Stomach (tissue), 8 donors: ENCODE measurements at regions not wholly inside any gene's neighbourhood (a gene's known extent, or its start where the extent isn't known, plus 50 kb on each side); places are given as distances from the start of the nearest gene placed in this dataset.

ENCODE experiments used
- DNase-seq, 2 donors: peaks; one replicate each; pipeline versions ENCODE4 v3.0.0 to v3.0.0-alpha.2; 2013 to 2019
- H3K27ac ChIP-seq, 5 donors: fragments of 200-600 bp in 4 of 5; sonication (generic) in 4 of 5; one replicate each; pipeline ENCODE4 v1.5.1; 2013 to 2019; ENCODE audit warnings: mild to moderate bottlenecking in 1 of 5, moderate library complexity in 1 of 5
- H3K27me3 ChIP-seq, 3 donors: fragments of 200-600 bp; sonication (generic); one replicate each; pipeline ENCODE4 v1.5.1; 2017 to 2019; ENCODE audit warnings: mixed run types in 1 of 3
- H3K36me3 ChIP-seq, 4 donors: fragments of 200-600 bp; sonication (generic); 1 replicate in 3 of 4; 2 replicates in 1 of 4; pipeline ENCODE4 v1.5.1; 2016 to 2019
- H3K4me1 ChIP-seq, 4 donors: fragments of 200-600 bp; sonication (generic); one replicate each; pipeline ENCODE4 v1.5.1; 2016 to 2019
- H3K4me3 ChIP-seq, 4 donors: fragments of 200-600 bp; sonication (generic) in 3 of 4; one replicate each; pipeline ENCODE4 v1.5.1; 2016 to 2019; ENCODE audit warnings: mild to moderate bottlenecking in 1 of 4
- H3K9me3 ChIP-seq, 4 donors: fragments of 200-600 bp; sonication (generic); one replicate each; pipeline ENCODE4 v1.5.1; 2016 to 2019
- EP300 ChIP-seq: sonication (generic); formaldehyde crosslinking; IDR thresholded peaks from one replicate; pipeline ENCODE4 v1.6.1; 2017; ENCODE audit warnings: antibody characterized with exemption
- POLR2A ChIP-seq, 4 donors: fragments of 450-650 bp; IDR thresholded peaks; one replicate each; pipeline ENCODE4 v1.6.1; 2016; ENCODE audit warnings: antibody characterized with exemption in 4 of 4, control low read depth in 2 of 4, mild to moderate bottlenecking in 1 of 4, moderate library complexity in 1 of 4
- POLR2AphosphoS5 ChIP-seq, 3 donors: sonication (generic); formaldehyde crosslinking; IDR thresholded peaks; one replicate each; pipeline ENCODE4 v1.6.1; 2016; ENCODE audit warnings: antibody characterized with exemption in 3 of 3
- WGBS, 5 donors: extraction: QIAGEN DNeasy Blood & Tissue Kit in 3 of 5; methylation state at CpG; one replicate each; pipeline versions ENCODE4 v1.1.5 to v1.1.7; 2013 to 2018; 5-methylcytosine and 5-hydroxymethylcytosine counted together
- intact Hi-C: fragments of 100-400 bp; cut with DNase I; formaldehyde crosslinking; loops from one replicate; pipeline ENCODE4 v1.15.1; 2023; ENCODE audit warnings: low total_unique reads
- TF ChIP-seq, protein P1 (sequence below), 7 experiments: fragments of 450-650 bp in 4 of 7; fragments of 200-600 bp in 3 of 7; sonication (generic) in 3 of 7; IDR thresholded peaks; one replicate each; pipeline ENCODE4 v1.5.1; 2016 to 2019; ENCODE audit warnings: antibody characterized with exemption in 7 of 7, control low read depth in 2 of 7, mild to moderate bottlenecking in 1 of 7
- donor health status: healthy with polysubstance abuse.
- donor health status: Bipolar disorder and iron deficiency.
- donor health status: healthy.

DNA sequence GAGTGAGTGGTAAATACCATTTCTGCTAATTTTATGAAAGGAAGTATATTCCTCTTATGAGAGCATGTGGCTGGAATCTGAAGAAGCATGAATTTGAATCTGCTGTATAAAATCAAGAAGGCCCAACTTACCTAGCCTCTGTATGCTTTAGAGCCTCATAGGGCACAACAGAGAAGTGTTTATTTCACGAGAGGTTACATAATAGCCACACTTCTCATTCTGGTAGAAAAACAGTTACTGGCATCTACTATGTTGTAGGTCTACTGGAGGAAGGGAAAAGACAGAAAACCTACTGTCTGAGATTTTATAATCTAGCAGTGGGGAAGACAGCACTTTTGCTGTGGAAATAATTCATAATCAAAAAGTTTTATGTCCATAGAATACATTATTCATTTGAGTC is 172.6 kb upstream of the ZNF608 start:
- no peak for DNase-seq
- no peak for TF ChIP-seq POLR2A (IDR thresholded peaks at IDR 0.05)
- TF ChIP-seq, protein P1, sequence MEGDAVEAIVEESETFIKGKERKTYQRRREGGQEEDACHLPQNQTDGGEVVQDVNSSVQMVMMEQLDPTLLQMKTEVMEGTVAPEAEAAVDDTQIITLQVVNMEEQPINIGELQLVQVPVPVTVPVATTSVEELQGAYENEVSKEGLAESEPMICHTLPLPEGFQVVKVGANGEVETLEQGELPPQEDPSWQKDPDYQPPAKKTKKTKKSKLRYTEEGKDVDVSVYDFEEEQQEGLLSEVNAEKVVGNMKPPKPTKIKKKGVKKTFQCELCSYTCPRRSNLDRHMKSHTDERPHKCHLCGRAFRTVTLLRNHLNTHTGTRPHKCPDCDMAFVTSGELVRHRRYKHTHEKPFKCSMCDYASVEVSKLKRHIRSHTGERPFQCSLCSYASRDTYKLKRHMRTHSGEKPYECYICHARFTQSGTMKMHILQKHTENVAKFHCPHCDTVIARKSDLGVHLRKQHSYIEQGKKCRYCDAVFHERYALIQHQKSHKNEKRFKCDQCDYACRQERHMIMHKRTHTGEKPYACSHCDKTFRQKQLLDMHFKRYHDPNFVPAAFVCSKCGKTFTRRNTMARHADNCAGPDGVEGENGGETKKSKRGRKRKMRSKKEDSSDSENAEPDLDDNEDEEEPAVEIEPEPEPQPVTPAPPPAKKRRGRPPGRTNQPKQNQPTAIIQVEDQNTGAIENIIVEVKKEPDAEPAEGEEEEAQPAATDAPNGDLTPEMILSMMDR (IDR thresholded peaks at IDR 0.05): no peak
- no peak for TF ChIP-seq POLR2AphosphoS5 (IDR thresholded peaks at IDR 0.05)
- no peak for TF ChIP-seq EP300
- Histone ChIP-seq H3K4me3 (no peak overlapping the region), H3K9me3 (no peaks in the 10 kb centered on the region), H3K4me1 (peaks cover 0 to 20% (median 7%) of the 10 kb centered on the region in 4 donors), H3K27ac (no peak overlapping the region), H3K27me3 (no peaks in the 10 kb centered on the region), H3K36me3 (no peaks in the 10 kb centered on the region)
- WGBS, 5 donors: 83 to 90% (median 84%) methylated on average over 1 of the region's 1 CpG
- intact Hi-C loops: no loop called here

DNA sequence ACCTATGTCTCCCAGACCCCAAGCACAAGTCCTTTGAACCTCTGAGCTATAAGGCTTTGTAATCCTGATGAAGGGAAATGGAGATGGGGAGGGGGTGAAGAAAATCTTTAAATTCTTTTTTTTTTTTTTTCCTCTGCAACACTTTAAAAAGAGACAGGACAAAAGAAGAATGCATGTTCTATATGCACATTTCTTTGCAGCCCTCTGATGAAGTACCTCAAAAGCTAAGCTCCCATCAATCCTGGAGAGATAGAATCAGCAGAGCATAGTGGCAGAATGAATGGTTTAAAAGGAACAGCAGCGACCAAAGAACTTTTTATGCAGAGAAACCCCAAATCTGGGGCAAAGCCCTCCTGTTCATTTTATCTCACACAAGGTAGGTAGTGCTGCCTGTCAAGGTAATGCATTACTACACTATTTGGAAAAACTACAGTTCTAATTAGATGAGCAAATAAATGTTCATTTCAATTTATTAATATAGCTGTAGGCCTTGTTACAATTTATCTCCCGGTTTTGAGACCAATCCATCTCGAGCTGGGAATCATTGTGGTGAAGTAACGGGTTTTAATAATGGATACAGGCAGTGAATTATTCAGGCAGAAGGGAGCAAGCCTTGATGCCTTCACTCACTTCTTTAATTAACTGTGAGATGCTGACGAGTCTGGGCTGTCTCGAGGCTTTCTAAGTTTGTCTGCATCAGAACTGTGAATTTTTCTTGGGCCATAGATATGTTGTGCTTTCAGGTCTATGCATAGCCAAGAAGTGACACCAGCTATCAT is 173.5 kb upstream of the ZNF608 start:
- Histone ChIP-seq H3K27me3 (no peaks in the 10 kb centered on the region), H3K27ac (no peak overlapping the region), H3K36me3 (no peaks in the 10 kb centered on the region), H3K4me1 (peaks cover 0 to 20% (median 7%) of the 10 kb centered on the region in 4 donors), H3K4me3 (no peak overlapping the region), H3K9me3 (no peaks in the 10 kb centered on the region)
- intact Hi-C loops: no loop called here
- WGBS, 5 donors: 86 to 93% (median 93%) methylated on average over 6 of the region's 6 CpGs
- no peak for DNase-seq
- no peak for TF ChIP-seq POLR2AphosphoS5 (IDR thresholded peaks at IDR 0.05)
- no peak for TF ChIP-seq EP300
- no peak for TF ChIP-seq POLR2A (IDR thresholded peaks at IDR 0.05)
- TF ChIP-seq, protein P1 (IDR thresholded peaks at IDR 0.05): no peak

DNA sequence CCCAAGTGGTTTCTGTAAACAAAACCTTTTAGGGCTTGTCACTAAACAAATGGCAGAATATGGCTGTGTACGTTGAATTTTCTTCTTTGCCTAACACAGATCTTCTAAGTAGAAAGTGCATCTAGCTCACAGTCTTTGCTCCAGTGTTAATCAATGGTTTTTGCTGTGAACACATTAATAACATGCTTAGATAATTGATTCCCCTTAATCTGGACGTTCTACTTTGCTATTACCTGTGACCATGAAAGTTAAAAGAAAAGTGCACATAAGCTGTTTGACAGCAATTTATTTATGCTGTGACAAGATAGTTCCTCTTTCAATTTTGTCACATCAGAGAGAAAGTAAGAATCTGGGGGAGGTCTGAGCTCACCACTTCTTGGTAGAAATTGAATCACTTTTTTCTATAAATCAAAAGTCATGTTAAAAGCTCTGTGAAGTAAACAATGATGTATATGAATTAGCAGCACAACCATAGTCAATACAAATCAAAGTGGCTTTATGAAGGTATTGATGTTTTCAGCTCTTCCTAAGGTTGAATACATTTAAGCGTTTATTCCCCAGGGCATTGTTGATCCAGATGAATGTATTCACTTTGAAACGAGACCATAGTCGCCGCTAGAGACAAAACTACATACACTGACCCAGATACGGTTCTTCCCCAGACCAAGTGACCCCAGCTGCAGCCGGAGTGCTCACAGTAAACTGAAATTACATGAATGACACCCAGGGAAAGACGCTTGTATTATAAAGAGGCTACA is 174.6 kb upstream of the ZNF608 start:
- Histone ChIP-seq H3K4me3 (no peak overlapping the region), H3K4me1 (peaks cover 0 to 20% (median 7%) of the 10 kb centered on the region in 4 donors), H3K36me3 (no peaks in the 10 kb centered on the region), H3K27ac (no peak overlapping the region), H3K27me3 (no peaks in the 10 kb centered on the region), H3K9me3 (no peaks in the 10 kb centered on the region)
- intact Hi-C loops: no loop called here
- 70 to 85% (median 77%) methylated on average over 9 of the region's 9 CpGs for WGBS, 5 donors
- TF ChIP-seq EP300: no peak
- TF ChIP-seq, protein P1 (IDR thresholded peaks at IDR 0.05): no peak
- no peak for TF ChIP-seq POLR2AphosphoS5 (IDR thresholded peaks at IDR 0.05)
- TF ChIP-seq POLR2A (IDR thresholded peaks at IDR 0.05): no peak
- no peak for DNase-seq

DNA sequence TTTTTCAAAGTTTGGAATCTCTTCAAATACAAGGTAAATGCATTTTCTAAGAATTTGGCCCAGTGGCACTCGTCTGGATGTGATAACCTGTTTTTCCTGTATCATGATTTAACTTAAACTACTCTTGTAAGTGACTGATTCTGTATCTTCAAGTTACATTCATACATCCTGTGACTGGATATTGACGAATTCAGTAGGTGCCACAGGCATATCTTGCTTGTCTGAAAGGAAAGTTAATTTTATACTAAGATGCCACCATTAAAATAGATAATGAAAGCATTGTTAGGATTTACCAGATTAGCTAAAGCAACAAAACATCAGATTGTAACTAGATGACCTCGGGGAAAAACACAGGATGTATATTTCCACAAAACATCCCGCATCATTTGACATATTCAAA is 175.3 kb upstream of the ZNF608 start:
- Histone ChIP-seq H3K27me3 (no peaks in the 10 kb centered on the region), H3K27ac (no peak overlapping the region)
- 73 to 85% (median 79%) methylated on average over 4 of the region's 4 CpGs for WGBS, 5 donors

More for the DNA sequence above, 175.3 kb upstream of the ZNF608 start:
- H3K4me3 ChIP-seq: no peak overlapping the region
- TF ChIP-seq POLR2A (IDR thresholded peaks at IDR 0.05) (no peak), EP300 (no peak), POLR2AphosphoS5 (IDR thresholded peaks at IDR 0.05) (no peak)
- TF ChIP-seq, protein P1 (IDR thresholded peaks at IDR 0.05): no peak
- intact Hi-C loops: no loop called here
- H3K36me3 ChIP-seq: no peaks in the 10 kb centered on the region
- no peaks in the 10 kb centered on the region for H3K9me3 ChIP-seq
- DNase-seq: no peak
- peaks cover 0 to 20% (median 7%) of the 10 kb centered on the region in 4 donors for H3K4me1 ChIP-seq
